MM.1S (cell line): ENCODE measurements at regions not wholly inside any gene's neighbourhood (a gene's known extent, or its start where the extent isn't known, plus 50 kb on each side); places are given as distances from the start of the nearest gene placed in this dataset.

ENCODE experiments used
- DNase-seq: peaks from one replicate; pipeline ENCODE4 v3.0.0-alpha.2; 2015
- H2AFZ ChIP-seq: fragments of 300-600 bp; sonication (generic); 2 replicates; pipeline ENCODE4 v1.6.0; 2016; ENCODE audit warnings: antibody characterized with exemption, low read length
- H3F3A ChIP-seq: fragments of 300-600 bp; sonication (generic); 2 replicates; pipeline ENCODE4 v1.6.1; 2016; ENCODE audit warnings: mild to moderate bottlenecking, antibody characterized with exemption, low read length, moderate library complexity, mixed read lengths; ENCODE audit not compliant: insufficient read depth
- H3K27ac ChIP-seq: fragments of 300-600 bp; sonication (generic); 2 replicates; pipeline ENCODE4 v1.5.1; 2016; ENCODE audit warnings: mild to moderate bottlenecking, low read length
- H3K27me3 ChIP-seq: fragments of 300-600 bp; sonication (generic); replicated peaks from 2 replicates; pipeline ENCODE4 v1.6.0; 2016; ENCODE audit warnings: low read length; ENCODE audit not compliant: insufficient read depth
- H3K36me3 ChIP-seq: fragments of 300-600 bp; sonication (generic); replicated peaks from 2 replicates; pipeline ENCODE4 v1.6.1; 2016; ENCODE audit warnings: mild to moderate bottlenecking, low read length, mixed read lengths; ENCODE audit not compliant: insufficient read depth
- H3K4me1 ChIP-seq: fragments of 300-600 bp; sonication (generic); 2 replicates; pipeline ENCODE4 v1.6.1; 2016; ENCODE audit warnings: low read length, mixed read lengths
- H3K4me2 ChIP-seq: fragments of 300-600 bp; sonication (generic); 2 replicates; pipeline ENCODE4 v1.6.0; 2016; ENCODE audit warnings: low read depth, low read length
- H3K4me3 ChIP-seq: fragments of 300-600 bp; sonication (generic); 2 replicates; pipeline ENCODE4 v1.5.1; 2016; ENCODE audit warnings: low read length, mixed read lengths
- H3K79me2 ChIP-seq: fragments of 300-600 bp; sonication (generic); 2 replicates; pipeline ENCODE4 v1.6.1; 2016; ENCODE audit warnings: mixed run types, low read length, mixed read lengths
- H3K9ac ChIP-seq: fragments of 300-600 bp; sonication (generic); 2 replicates; pipeline ENCODE4 v1.6.1; 2016; ENCODE audit warnings: low read length, mixed read lengths
- H3K9me2 ChIP-seq: fragments of 300-600 bp; sonication (generic); replicated peaks from 2 replicates; pipeline ENCODE4 v1.6.1; 2016; ENCODE audit warnings: mild to moderate bottlenecking, low read length, mixed read lengths; ENCODE audit not compliant: insufficient read depth
- H3K9me3 ChIP-seq: fragments of 300-600 bp; sonication (generic); replicated peaks from 2 replicates; pipeline ENCODE4 v1.6.1; 2016; ENCODE audit warnings: mild to moderate bottlenecking, low read length, mixed read lengths; ENCODE audit not compliant: insufficient read depth
- H4K20me1 ChIP-seq: fragments of 300-600 bp; sonication (generic); 2 replicates; pipeline ENCODE4 v1.6.1; 2016; ENCODE audit warnings: mild to moderate bottlenecking, low read length, moderate library complexity, mixed read lengths; ENCODE audit not compliant: insufficient read depth
- EZH2 ChIP-seq: fragments of 300-600 bp; sonication (generic); optimal IDR thresholded peaks from 2 replicates; pipeline ENCODE3; 2017; ENCODE audit warnings: low read depth, mild to moderate bottlenecking, antibody characterized with exemption, low read length, mixed read lengths
- EZH2phosphoT487 ChIP-seq: fragments of 300-600 bp; sonication (generic); IDR thresholded peaks from 2 replicates; pipeline ENCODE4 v1.6.1; 2018; ENCODE audit warnings: antibody characterized with exemption, low read length
- TF ChIP-seq, protein P1 (sequence below): fragments of 300-600 bp; sonication (generic); IDR thresholded peaks from 2 replicates; pipeline ENCODE4 v1.5.1; 2016; ENCODE audit warnings: antibody characterized with exemption, low read length, mixed read lengths

- no peaks in the 10 kb centered on the region for H3K36me3 ChIP-seq
- no peak for DNase-seq
- H3F3A ChIP-seq = no peaks in the 10 kb centered on the region
- H3K4me1 ChIP-seq = no peaks in the 10 kb centered on the region
- H3K9me3 ChIP-seq = no peaks in the 10 kb centered on the region
- H3K4me2 ChIP-seq = no peak overlapping the region
- H4K20me1 ChIP-seq = no peaks in the 10 kb centered on the region
- H3K27ac ChIP-seq = no peak overlapping the region
- no peak overlapping the region for H3K9ac ChIP-seq
- TF ChIP-seq EZH2 (no peak), EZH2phosphoT487 (no peak)
- TF ChIP-seq, protein P1, sequence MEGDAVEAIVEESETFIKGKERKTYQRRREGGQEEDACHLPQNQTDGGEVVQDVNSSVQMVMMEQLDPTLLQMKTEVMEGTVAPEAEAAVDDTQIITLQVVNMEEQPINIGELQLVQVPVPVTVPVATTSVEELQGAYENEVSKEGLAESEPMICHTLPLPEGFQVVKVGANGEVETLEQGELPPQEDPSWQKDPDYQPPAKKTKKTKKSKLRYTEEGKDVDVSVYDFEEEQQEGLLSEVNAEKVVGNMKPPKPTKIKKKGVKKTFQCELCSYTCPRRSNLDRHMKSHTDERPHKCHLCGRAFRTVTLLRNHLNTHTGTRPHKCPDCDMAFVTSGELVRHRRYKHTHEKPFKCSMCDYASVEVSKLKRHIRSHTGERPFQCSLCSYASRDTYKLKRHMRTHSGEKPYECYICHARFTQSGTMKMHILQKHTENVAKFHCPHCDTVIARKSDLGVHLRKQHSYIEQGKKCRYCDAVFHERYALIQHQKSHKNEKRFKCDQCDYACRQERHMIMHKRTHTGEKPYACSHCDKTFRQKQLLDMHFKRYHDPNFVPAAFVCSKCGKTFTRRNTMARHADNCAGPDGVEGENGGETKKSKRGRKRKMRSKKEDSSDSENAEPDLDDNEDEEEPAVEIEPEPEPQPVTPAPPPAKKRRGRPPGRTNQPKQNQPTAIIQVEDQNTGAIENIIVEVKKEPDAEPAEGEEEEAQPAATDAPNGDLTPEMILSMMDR = no peak
- no peak overlapping the region for H2AFZ ChIP-seq
- no peaks in the 10 kb centered on the region; the same call in 1 of the 2 replicates for H3K9me2 ChIP-seq
- H3K4me3 ChIP-seq = no peak overlapping the region
- no peaks in the 10 kb centered on the region for H3K27me3 ChIP-seq
- 0 out of 2 replicates have a peak, but pooled peaks cover under 1% of the 10 kb centered on the region for H3K79me2 ChIP-seq
Observed at GRCh38 chr5:94086194-94086593, 344.8 kb upstream of the POU5F2 start.

GRCh38 chr5:94082405-94082804 is 341.0 kb upstream of the POU5F2 start:
- H4K20me1 ChIP-seq = no peaks in the 10 kb centered on the region
- no peak overlapping the region for H3K4me2 ChIP-seq
- no peak for DNase-seq
- H3K4me3 ChIP-seq = no peak overlapping the region
- no peak overlapping the region for H3K27ac ChIP-seq
- no peak overlapping the region for H2AFZ ChIP-seq
- no peaks in the 10 kb centered on the region for H3K9me2 ChIP-seq
- no peaks in the 10 kb centered on the region for H3K36me3 ChIP-seq
- H3F3A ChIP-seq = no peaks in the 10 kb centered on the region
- peaks cover 4% of the 10 kb centered on the region; the same call in 1 of the 2 replicates for H3K79me2 ChIP-seq
- no peaks in the 10 kb centered on the region for H3K27me3 ChIP-seq
- H3K9me3 ChIP-seq = no peaks in the 10 kb centered on the region
- no peak overlapping the region for H3K9ac ChIP-seq
- no peaks in the 10 kb centered on the region for H3K4me1 ChIP-seq
- TF ChIP-seq, protein P1 = no peak
- TF ChIP-seq EZH2 (no peak), EZH2phosphoT487 (no peak)

DNA sequence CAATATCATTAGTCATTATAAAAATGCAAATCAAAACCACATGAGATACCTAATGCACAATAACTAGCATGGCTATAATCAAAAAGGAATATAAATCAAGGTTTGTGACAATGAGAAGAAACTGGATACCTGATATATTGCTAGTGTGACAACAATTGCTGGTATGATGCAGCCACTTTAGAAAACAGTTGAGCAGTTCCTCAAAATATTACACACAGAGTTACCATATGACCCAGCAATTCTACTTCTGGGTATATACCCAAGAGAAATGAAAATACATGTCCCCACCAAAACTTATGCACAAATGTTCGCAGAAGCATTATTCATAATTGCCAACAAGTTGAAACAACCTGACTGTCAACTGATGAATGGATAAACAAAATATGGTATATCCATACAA is 339.7 kb upstream of the POU5F2 start:
- Histone ChIP-seq H3K27ac (no peak overlapping the region), H3K9me3 (no peaks in the 10 kb centered on the region), H3K4me2 (no peak overlapping the region), H3K79me2 (peaks cover 4% of the 10 kb centered on the region; the same call in 1 of the 2 replicates), H3K9ac (no peak overlapping the region), H2AFZ (no peak overlapping the region), H3K27me3 (no peaks in the 10 kb centered on the region), H4K20me1 (no peaks in the 10 kb centered on the region), H3K4me3 (no peak overlapping the region), H3K36me3 (no peaks in the 10 kb centered on the region), H3F3A (no peaks in the 10 kb centered on the region), H3K4me1 (no peaks in the 10 kb centered on the region), H3K9me2 (no peaks in the 10 kb centered on the region)
- no peak for DNase-seq
- TF ChIP-seq EZH2phosphoT487 = no peak
- TF ChIP-seq, protein P1 = no peak
- TF ChIP-seq EZH2 = no peak
